Sciatic nerve (tissue), 2 donors: ENCODE measurements at regions not wholly inside any gene's neighbourhood (a gene's known extent, or its start where the extent isn't known, plus 50 kb on each side); places are given as distances from the start of the nearest gene placed in this dataset.
A peak's percentile ranks its signal among the peaks of the same experiment; 100 is the strongest.

Experiments used
- ATAC-seq: fragments of 200-7000 bp; cut with Tn5 transposase; one replicate; pipeline ENCODE4 v1.9.1; 2020; ENCODE audit warnings: mild to moderate bottlenecking, moderate library complexity
- DNase-seq: peaks from one replicate; pipeline ENCODE4 v3.0.0-alpha.2; 2020; ENCODE audit warnings: low spot score
- intact Hi-C: fragments of 100-400 bp; cut with DNase I; formaldehyde crosslinking; loops from one replicate; pipeline ENCODE4 v1.14.2; 2022
- donor health status: DM: no; HTN: no; CAD: no.
- donor health status: DM: no; HTN: no; CAD: no.

- DNase-seq (no peak), ATAC-seq (no peak)
- intact Hi-C loops: no loop called here
Observed at GRCh38 chr2:163314712-163315111, 421.1 kb downstream of the FIGN start.

GRCh38 chr2:163312713-163313112, 423.1 kb downstream of the FIGN start:
- ATAC-seq (no peak), DNase-seq (no peak)
- intact Hi-C loops: no loop called here

- intact Hi-C loops: no loop called here
- DNase-seq: no peak
- no peak for ATAC-seq
Observed at GRCh38 chr2:163306647-163307046, 429.2 kb downstream of the FIGN start.

GRCh38 chr2:163302141-163302540, 433.7 kb downstream of the FIGN start:
- DNase-seq: no peak
- intact Hi-C loops: no loop called here
- ATAC-seq: no peak

GRCh38 chr2:163291790-163292189, 444.0 kb downstream of the FIGN start:
- ATAC-seq (no peak), DNase-seq (no peak)
- intact Hi-C loops: no loop called here

GRCh38 chr2:163281717-163282116, 443.1 kb upstream of the KCNH7 start:
- DNase-seq (no peak), ATAC-seq (no peak)
- intact Hi-C loops: no loop called here

GRCh38 chr2:163269374-163270021, 430.9 kb upstream of the KCNH7 start:
- no peak for ATAC-seq
- intact Hi-C loops: no loop called here

GRCh38 chr2:163266772-163267171, 428.2 kb upstream of the KCNH7 start:
- intact Hi-C loops: no loop called here
- ATAC-seq (no peak), DNase-seq (no peak)

More at GRCh38 chr2:163269374-163270021, 430.9 kb upstream of the KCNH7 start:
- no peak for DNase-seq

- no peak for ATAC-seq
- intact Hi-C loops: no loop called here
- DNase-seq: no peak
Observed at GRCh38 chr2:163265562-163265961, 427.0 kb upstream of the KCNH7 start.

- no peak for DNase-seq
- ATAC-seq: peak; percentile 78
- intact Hi-C loops: no loop called here
Observed at GRCh38 chr2:163264341-163264740, 425.8 kb upstream of the KCNH7 start.

- DNase-seq (no peak), ATAC-seq (no peak)
- intact Hi-C loops: no loop called here
Observed at GRCh38 chr2:163259489-163259888, 420.9 kb upstream of the KCNH7 start.

GRCh38 chr2:163255086-163255485, 416.5 kb upstream of the KCNH7 start:
- ATAC-seq (no peak), DNase-seq (no peak)
- intact Hi-C loops: no loop called here

- no peak for DNase-seq
- no peak for ATAC-seq
- intact Hi-C loops: no loop called here
Observed at GRCh38 chr2:163253621-163254285, 415.2 kb upstream of the KCNH7 start.

- no peak for DNase-seq
- intact Hi-C loops: no loop called here
Observed at GRCh38 chr2:163252199-163252598, 413.6 kb upstream of the KCNH7 start.

GRCh38 chr2:163248376-163249253, 410.0 kb upstream of the KCNH7 start:
- DNase-seq (no peak), ATAC-seq (no peak)
- intact Hi-C loops: no loop called here

More at GRCh38 chr2:163252199-163252598, 413.6 kb upstream of the KCNH7 start:
- no peak for ATAC-seq

- intact Hi-C loops: no loop called here
- DNase-seq (no peak), ATAC-seq (no peak)
Observed at GRCh38 chr2:163247847-163248220, 409.3 kb upstream of the KCNH7 start.

- intact Hi-C loops: no loop called here
- ATAC-seq (no peak), DNase-seq (no peak)
Observed at GRCh38 chr2:163247156-163247846, 408.7 kb upstream of the KCNH7 start.

- intact Hi-C loops: no loop called here
- ATAC-seq (no peak), DNase-seq (no peak)
Observed at GRCh38 chr2:163246135-163246534, 407.6 kb upstream of the KCNH7 start.

GRCh38 chr2:163236553-163236952, 398.0 kb upstream of the KCNH7 start:
- intact Hi-C loops: no loop called here
- no peak for ATAC-seq
- DNase-seq: no peak
